NCI-H1105 treated with DMSO at 0.1 percent for 48 hours (cell line): ENCODE measurements at regions not wholly inside any gene's neighbourhood (a gene's known extent, or its start where the extent isn't known, plus 50 kb on each side); places are given as distances from the start of the nearest gene placed in this dataset.
"Not testable (repeated sequence)": the region's sequence is repeated elsewhere in the genome, so short reads cannot be mapped to it uniquely, and the experiment has no call there.

ENCODE experiments used
- DNase-seq: peaks from one replicate; lab custom pipeline; 2025; lab: John Stamatoyannopoulos, UW

DNA sequence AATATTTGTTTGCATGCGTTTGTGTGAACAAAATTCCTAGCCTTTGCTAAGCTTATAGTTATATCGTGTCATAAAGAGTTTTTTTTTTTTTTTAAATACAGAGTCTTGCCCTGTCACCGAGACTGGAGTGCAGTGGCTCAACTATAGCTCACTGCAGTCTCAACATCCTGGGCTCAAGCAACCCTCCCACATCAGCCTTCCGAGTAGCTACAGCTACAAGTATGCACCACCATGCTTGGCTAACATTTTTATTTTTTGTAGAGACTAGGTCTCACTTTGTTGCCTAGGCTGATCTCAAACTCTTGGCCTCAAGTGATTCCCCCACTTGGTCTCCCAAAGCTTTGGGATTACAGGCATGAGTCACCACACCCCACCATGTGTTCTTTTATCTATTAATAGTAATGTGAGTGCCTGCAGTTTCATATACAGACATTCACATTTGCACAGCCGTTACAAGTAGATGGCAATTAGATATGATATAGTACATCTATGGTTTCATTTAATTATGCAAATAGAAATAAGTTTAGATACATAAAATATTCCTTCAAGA lies 848.6 kb downstream of the PDCD6IP start:
- DNase-seq: no peak

DNA sequence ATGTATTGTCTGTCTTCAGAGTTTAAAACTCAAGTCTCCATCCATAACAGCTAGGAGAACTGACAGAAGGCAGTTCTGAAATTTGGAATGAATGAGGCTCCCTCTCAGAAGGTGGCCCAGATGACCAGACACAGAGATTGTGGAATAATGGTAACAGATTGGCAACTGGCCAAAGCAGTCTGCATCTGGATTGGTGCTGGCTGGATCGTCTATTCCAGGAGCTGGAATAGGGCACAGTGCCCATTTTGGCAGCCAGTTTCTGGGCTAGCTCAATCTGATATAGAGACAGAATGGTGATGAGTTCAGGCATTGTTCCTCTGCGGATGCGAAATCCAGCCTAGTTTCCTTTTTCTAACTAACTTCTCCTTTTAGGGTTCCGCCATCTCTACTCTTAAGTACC lies 851.7 kb downstream of the PDCD6IP start:
- no peak for DNase-seq

DNA sequence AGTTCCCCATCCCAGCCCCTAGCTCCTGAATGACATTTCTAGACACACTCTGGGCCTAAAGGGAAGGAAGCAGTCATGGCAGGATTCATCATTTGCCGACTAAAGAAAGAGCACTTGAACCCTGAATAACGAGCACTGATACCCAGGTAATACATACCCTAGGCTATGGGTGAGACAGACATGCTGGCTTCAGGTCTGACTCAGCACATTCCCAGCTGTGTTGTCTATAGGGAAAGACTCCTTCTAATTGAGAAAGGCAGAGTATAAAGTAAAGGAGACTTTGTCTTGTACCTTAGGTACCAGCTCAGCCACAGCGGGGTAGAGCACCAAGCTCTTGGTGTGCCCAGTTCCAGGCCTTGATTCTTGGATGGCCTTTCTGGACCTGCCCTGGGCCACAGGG lies 870.5 kb downstream of the PDCD6IP start:
- no peak for DNase-seq

GRCh38 chr3:34669490-34669889 lies 871.1 kb downstream of the PDCD6IP start:
- no peak for DNase-seq

DNA sequence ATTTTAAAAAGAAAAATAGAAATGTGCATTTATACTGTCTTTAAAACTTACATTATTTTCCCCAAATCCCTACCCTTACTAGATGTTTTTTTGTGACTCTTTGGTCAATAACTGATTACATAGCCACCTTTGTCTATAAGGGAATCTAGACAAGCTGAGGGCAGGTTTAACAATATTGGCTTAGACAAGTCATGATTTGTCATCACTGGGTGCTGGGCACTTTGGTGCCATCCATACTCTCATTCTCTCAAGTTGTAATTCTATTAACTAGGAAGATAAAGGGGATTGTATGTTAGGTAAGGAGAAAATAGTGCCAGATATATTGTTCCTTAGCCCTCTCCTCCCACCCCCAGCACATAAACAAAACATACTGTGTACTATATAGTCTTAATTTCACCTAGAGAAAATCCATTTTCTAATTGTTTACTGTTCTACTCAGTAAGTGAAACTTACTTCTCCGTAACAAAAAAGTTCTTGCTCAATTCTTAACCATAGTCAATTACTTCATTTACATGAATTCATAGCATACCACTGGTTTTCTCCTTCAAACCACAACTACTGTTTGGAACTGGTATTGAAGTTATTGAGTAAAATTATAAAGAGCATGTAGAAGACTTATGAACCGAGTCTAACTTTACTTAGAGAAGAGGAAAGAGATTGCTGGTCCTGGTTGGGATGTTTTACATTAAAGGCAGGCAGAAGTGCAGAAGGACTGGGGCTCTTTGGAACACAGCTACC lies 877.1 kb downstream of the PDCD6IP start:
- no peak for DNase-seq

GRCh38 chr3:34676436-34676835 lies 878.0 kb downstream of the PDCD6IP start:
- DNase-seq: no peak

- no peak for DNase-seq
These were observed 880.1 kb downstream of the PDCD6IP start for GRCh38 chr3:34678575-34678974.

DNA sequence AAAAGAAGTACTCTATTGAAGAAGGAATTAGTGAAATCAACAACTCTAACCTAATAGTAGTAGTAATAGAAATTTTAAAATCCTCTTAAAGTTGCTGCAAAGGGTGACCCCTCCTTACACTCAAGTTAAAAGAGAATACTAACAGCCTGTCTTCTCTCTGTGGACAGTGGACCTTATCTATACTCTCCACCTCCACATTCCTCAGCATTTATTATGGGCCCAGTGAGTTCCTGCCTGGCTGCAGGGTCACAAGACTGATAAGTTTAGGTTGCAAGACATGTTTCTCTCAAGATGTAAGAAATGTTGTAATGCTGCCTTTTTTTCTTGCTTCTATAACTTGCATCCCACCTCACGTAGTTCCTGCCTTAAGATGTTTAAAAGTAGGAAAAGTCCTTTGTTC lies 880.6 kb downstream of the PDCD6IP start:
- DNase-seq: not testable (repeated sequence)

DNA sequence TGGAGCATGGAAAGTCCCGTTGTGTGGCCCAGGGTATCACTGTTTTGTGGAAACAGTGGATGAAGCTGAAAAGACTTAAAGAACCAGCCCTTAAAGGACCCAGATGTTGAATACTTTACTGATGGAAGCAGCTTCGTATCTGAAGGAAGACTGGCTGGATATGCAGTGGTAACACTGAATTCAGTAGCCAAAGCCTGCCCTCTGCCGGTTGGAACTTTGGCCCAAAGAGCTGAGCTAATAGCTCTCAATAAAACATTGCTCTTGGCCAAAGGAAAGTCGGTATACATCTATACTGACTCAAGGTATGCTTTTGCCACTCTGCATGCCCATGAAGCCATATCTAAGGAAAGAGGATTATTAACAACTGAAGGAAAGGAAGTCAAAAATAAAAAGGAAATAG lies 885.4 kb downstream of the PDCD6IP start:
- no peak for DNase-seq

DNA sequence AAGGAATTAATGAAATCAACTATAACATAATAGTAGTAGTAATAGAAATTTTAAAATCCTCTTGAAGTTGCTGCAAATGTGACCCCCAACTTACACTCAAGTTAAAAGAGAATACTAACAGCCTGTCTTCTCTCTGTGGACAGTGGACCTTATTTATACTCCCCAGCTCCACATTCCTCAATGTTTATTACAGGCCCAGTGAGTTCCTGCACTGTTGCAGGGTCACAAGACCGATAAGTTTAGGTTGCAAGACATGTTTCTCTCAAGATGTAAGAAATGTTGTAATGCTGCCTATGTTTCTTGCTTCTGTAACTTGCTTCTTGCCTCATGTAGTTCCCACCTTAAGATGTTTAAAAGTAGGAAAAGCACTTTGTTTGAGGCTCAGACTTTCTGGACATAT lies 888.1 kb downstream of the PDCD6IP start:
- DNase-seq: no peak

DNA sequence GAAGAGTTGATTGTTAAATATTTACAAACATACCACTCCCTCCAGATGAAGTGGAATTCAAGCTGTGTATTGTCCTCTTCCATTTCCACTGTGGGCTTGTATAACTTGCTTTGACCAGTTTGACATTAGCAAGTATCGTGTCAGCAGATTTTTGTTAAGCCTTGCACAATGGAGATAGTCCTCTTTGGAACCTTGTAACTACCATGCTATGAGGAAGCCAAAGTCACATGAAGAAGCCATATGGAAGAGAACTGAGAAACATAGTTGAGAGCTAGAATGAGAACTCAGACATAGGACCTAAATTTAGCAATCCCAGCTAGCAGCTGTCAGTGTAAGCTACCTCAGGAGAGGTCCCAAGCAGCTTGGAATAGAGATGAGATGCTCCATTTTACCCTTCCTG lies 889.2 kb downstream of the PDCD6IP start:
- no peak for DNase-seq

DNA sequence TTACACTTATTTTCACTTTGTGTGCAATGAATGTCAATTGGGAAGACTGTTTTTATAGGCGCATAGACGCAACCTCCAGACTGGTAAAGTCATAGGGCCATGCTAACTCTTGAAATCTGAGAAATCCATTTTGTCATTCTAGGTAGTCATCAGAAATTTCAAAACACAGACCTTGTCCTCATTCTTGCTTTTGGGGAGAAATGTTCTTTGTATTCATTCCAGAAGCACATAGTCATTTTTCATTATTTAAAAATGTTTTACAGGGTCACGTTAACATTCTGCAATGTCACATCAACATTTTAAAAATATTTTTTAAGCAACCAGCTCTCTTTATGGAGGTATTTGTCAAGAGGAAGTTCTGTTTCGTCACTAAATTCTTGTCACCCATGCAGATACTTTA lies 898.4 kb downstream of the PDCD6IP start:
- DNase-seq: no peak

- DNase-seq: no peak
These were observed 904.6 kb downstream of the PDCD6IP start for GRCh38 chr3:34703053-34703452.

- no peak for DNase-seq
These were observed 914.3 kb upstream of the ARPP21 start for GRCh38 chr3:34724916-34725499.

GRCh38 chr3:34725774-34726173 lies 913.6 kb upstream of the ARPP21 start:
- DNase-seq: no peak

DNA sequence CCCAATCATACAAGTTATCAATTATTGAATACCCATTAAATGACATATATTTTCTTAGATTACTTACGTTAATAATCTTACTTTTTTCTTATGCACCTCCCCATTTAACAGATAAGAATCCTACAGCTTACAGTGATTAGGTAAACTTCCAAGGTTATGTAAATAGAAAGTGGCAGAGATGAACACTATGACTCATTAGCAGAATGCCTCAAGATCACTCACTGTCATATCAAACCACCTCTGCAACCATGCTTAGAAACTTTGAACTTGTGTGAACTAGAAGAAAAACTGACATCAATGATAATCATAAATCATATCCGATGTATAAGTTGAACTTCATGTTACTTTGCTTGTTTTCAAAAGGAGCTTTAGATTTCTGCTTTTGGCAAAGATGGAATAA lies 911.6 kb upstream of the ARPP21 start:
- no peak for DNase-seq

DNA sequence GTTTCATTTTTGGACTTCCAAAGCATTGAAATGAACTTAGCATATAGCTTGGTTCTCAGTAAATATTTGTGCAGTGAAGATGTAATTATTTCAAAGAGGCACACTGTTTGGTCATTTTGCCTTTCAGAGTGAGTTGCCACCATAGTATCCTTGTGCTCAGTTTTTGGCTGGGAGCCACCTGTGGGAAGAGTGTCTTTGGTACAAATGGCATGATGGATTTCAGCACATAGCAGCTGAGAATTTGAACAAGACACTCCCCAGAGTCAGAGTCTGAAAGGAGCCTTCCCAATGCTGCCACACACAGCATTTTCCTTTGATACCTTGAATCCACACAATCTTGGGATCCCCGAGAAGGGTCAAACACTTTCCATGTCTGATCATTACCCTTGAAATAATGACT lies 897.2 kb upstream of the ARPP21 start:
- no peak for DNase-seq

GRCh38 chr3:34758630-34759261 lies 880.6 kb upstream of the ARPP21 start:
- no peak for DNase-seq

DNA sequence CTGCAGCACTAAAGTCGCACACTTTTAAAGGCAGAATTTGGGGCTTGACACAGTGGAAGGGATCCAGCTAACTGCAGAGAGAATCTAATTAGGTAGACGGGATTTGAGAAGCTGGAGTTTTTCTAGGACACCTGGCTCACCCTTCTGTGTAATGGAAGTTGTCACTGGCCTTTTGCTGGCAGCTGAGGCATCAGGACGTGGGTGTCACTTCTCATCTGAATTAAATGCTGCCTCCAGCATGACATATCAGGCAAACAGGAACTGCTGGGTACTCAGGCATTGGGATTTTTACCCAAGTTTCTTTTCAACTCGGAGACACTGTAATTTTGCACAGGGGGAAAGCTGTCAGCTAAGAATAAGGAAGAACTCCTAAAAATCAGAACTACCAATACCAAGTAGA lies 861.9 kb upstream of the ARPP21 start:
- no peak for DNase-seq

DNA sequence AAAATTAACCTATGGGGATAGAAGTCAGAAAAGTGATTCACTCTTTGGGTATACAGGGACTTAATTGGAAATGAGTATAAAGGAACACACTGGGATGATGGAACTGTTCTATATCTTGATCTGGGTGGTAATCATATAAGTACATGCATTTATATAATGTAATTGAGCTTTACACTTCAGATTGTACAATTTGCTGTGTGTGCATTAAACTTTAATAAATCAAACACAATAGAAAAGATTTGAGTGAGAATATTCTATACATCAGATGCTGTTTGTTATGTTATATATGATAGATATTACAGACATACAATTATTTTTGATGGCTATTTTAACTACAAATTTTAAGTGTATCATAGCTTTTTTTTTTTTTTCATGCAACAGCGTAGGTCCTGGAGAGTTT lies 860.2 kb upstream of the ARPP21 start:
- DNase-seq: no peak

GRCh38 chr3:34780294-34780693 lies 859.0 kb upstream of the ARPP21 start:
- DNase-seq: no peak

DNA sequence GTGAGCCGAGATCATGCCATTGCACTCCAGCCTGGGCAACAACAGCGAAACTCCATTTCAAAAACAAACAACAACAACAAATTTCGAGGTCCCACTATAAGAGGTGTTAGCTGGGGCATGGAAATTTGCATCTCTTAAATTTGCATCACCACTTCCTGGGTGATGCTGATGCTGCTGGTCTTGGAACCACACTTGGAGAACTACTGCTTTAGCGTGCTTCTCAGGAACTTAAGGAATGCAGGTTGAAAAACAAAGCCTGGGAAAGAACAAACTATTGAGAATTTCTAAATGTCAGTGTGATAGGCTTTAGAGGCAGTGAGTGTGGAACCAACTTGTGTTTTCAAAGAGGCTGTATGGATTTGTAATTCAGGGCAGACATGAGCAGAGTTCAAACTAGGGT lies 858.4 kb upstream of the ARPP21 start:
- no peak for DNase-seq

GRCh38 chr3:34782871-34783270 lies 856.5 kb upstream of the ARPP21 start:
- no peak for DNase-seq
